ENCODE measurements at regions not wholly inside any gene's neighbourhood (a gene's known extent, or its start where the extent isn't known, plus 50 kb on each side); places are given as distances from the start of the nearest gene placed in this dataset.

- no peak for ATAC-seq
- intact Hi-C loops (cut with DNase I, micrococcal nuclease): no loop called here
- POLR2A ChIA-PET: no interaction called here
- Mint-ChIP-seq H3K4me1 (no peaks in the 10 kb centered on the region), H3K27me3 (no peaks in the 10 kb centered on the region), H3K9me3 (ENCODE audit: low read depth) (peaks cover 1% of the 10 kb centered on the region), H3K27ac (no peak overlapping the region), H3K4me3 (no peak overlapping the region), H3K36me3 (ENCODE audit: low read depth) (no peaks in the 10 kb centered on the region)
- CTCF ChIA-PET: interaction anchor here (1.1 kb wide), 1 partner anchor 13 kb away, joined by 3 read pairs; no protein-coding TSS in a partner anchor
- no peak for DNase-seq
These were observed 534.6 kb downstream of the TNS1 start for GRCh38 chr2:217468042-217468830.

- H3K4me1 Mint-ChIP-seq: no peaks in the 10 kb centered on the region
- no peaks in the 10 kb centered on the region for H3K27me3 Mint-ChIP-seq
- H3K9me3 Mint-ChIP-seq (ENCODE audit: low read depth): peaks cover 1% of the 10 kb centered on the region
- ChIA-PET POLR2A (no interaction called here), CTCF (no interaction called here)
- H3K36me3 Mint-ChIP-seq (ENCODE audit: low read depth): no peaks in the 10 kb centered on the region
- no peak overlapping the region for H3K4me3 Mint-ChIP-seq
- intact Hi-C loops (cut with DNase I, micrococcal nuclease): no loop called here
- H3K27ac Mint-ChIP-seq: no peak overlapping the region
- ATAC-seq (no peak), DNase-seq (no peak)
These were observed 535.5 kb downstream of the TNS1 start for GRCh38 chr2:217467331-217467730.

- intact Hi-C loops (cut with DNase I, micrococcal nuclease): no loop called here
- no peaks in the 10 kb centered on the region for H3K27me3 Mint-ChIP-seq
- POLR2A ChIA-PET: no interaction called here
- no peak overlapping the region for H3K4me3 Mint-ChIP-seq
- H3K36me3 Mint-ChIP-seq (ENCODE audit: low read depth): no peaks in the 10 kb centered on the region
- CTCF ChIA-PET: no interaction called here
- H3K27ac Mint-ChIP-seq: no peak overlapping the region
- peaks cover 1% of the 10 kb centered on the region for H3K9me3 Mint-ChIP-seq (ENCODE audit: low read depth)
- no peaks in the 10 kb centered on the region for H3K4me1 Mint-ChIP-seq
- DNase-seq: no peak
- ATAC-seq: no peak
These were observed 536.0 kb downstream of the TNS1 start for GRCh38 chr2:217466805-217467204.

GRCh38 chr2:217466104-217466503, 536.7 kb downstream of the TNS1 start:
- Mint-ChIP-seq H3K9me3 (ENCODE audit: low read depth) (peaks cover 1% of the 10 kb centered on the region), H3K27ac (no peak overlapping the region), H3K36me3 (ENCODE audit: low read depth) (no peaks in the 10 kb centered on the region), H3K27me3 (no peaks in the 10 kb centered on the region), H3K4me3 (no peak overlapping the region), H3K4me1 (no peaks in the 10 kb centered on the region)
- ATAC-seq: no peak
- no peak for DNase-seq
- ChIA-PET POLR2A (no interaction called here), CTCF (no interaction called here)
- intact Hi-C loops (cut with DNase I, micrococcal nuclease): no loop called here

GRCh38 chr2:217465100-217465499, 537.7 kb downstream of the TNS1 start:
- intact Hi-C loops (cut with DNase I, micrococcal nuclease): no loop called here
- no peaks in the 10 kb centered on the region for H3K27me3 Mint-ChIP-seq
- no peak for ATAC-seq
- CTCF ChIA-PET: interaction anchor here (0.6 to 0.9 kb wide), 3 partner anchors 9 to 64 kb away, joined by 3 to 4 read pairs (median 3); no protein-coding TSS in a partner anchor
- POLR2A ChIA-PET: no interaction called here
- DNase-seq: no peak
- no peaks in the 10 kb centered on the region for H3K4me1 Mint-ChIP-seq
- H3K36me3 Mint-ChIP-seq (ENCODE audit: low read depth): no peaks in the 10 kb centered on the region
- no peak overlapping the region for H3K27ac Mint-ChIP-seq
- H3K4me3 Mint-ChIP-seq: no peak overlapping the region
- H3K9me3 Mint-ChIP-seq (ENCODE audit: low read depth): peaks cover 1% of the 10 kb centered on the region

- no peak overlapping the region for H3K27ac Mint-ChIP-seq
- no peaks in the 10 kb centered on the region for H3K27me3 Mint-ChIP-seq
- CTCF ChIA-PET: interaction anchor here (1.2 kb wide), 1 partner anchor 11 kb away, joined by 3 read pairs; no protein-coding TSS in a partner anchor
- ATAC-seq (no peak), DNase-seq (no peak)
- no peaks in the 10 kb centered on the region for H3K4me1 Mint-ChIP-seq
- POLR2A ChIA-PET: no interaction called here
- peaks cover 1% of the 10 kb centered on the region for H3K9me3 Mint-ChIP-seq (ENCODE audit: low read depth)
- H3K4me3 Mint-ChIP-seq: no peak overlapping the region
- no peaks in the 10 kb centered on the region for H3K36me3 Mint-ChIP-seq (ENCODE audit: low read depth)
- intact Hi-C loops (cut with DNase I, micrococcal nuclease): no loop called here
These were observed 539.3 kb downstream of the TNS1 start for GRCh38 chr2:217463402-217464075.

- Mint-ChIP-seq H3K27me3 (no peaks in the 10 kb centered on the region), H3K4me1 (no peaks in the 10 kb centered on the region), H3K9me3 (ENCODE audit: low read depth) (peaks cover 7% of the 10 kb centered on the region), H3K27ac (no peak overlapping the region), H3K36me3 (ENCODE audit: low read depth) (no peaks in the 10 kb centered on the region), H3K4me3 (no peak overlapping the region)
- ChIA-PET POLR2A (no interaction called here), CTCF (no interaction called here)
- ATAC-seq (no peak), DNase-seq (no peak)
- intact Hi-C loops (cut with DNase I, micrococcal nuclease): no loop called here
These were observed 540.7 kb downstream of the TNS1 start for GRCh38 chr2:217462121-217462520.

GRCh38 chr2:217461674-217462073, 541.1 kb downstream of the TNS1 start:
- H3K4me1 Mint-ChIP-seq: no peaks in the 10 kb centered on the region
- DNase-seq (no peak), ATAC-seq (no peak)
- no peaks in the 10 kb centered on the region for H3K27me3 Mint-ChIP-seq
- no peak overlapping the region for H3K4me3 Mint-ChIP-seq
- peaks cover 7% of the 10 kb centered on the region for H3K9me3 Mint-ChIP-seq (ENCODE audit: low read depth)
- intact Hi-C loops (cut with DNase I, micrococcal nuclease): no loop called here
- POLR2A ChIA-PET: no interaction called here
- CTCF ChIA-PET: no interaction called here
- no peak overlapping the region for H3K27ac Mint-ChIP-seq
- no peaks in the 10 kb centered on the region for H3K36me3 Mint-ChIP-seq (ENCODE audit: low read depth)

GRCh38 chr2:217459680-217460405, 543.0 kb downstream of the TNS1 start:
- H3K27ac Mint-ChIP-seq: no peak overlapping the region
- CTCF ChIA-PET: no interaction called here
- H3K27me3 Mint-ChIP-seq: no peaks in the 10 kb centered on the region
- POLR2A ChIA-PET: no interaction called here
- H3K4me1 Mint-ChIP-seq: no peaks in the 10 kb centered on the region
- H3K9me3 Mint-ChIP-seq (ENCODE audit: low read depth): peaks cover 5% of the 10 kb centered on the region
- H3K4me3 Mint-ChIP-seq: no peak overlapping the region
- intact Hi-C loops (cut with DNase I, micrococcal nuclease): no loop called here
- ATAC-seq: no peak
- H3K36me3 Mint-ChIP-seq (ENCODE audit: low read depth): no peaks in the 10 kb centered on the region
- DNase-seq: no peak

- Mint-ChIP-seq H3K9me3 (ENCODE audit: low read depth) (peaks cover 5% of the 10 kb centered on the region), H3K27me3 (no peaks in the 10 kb centered on the region), H3K4me1 (no peaks in the 10 kb centered on the region), H3K4me3 (no peak overlapping the region), H3K27ac (no peak overlapping the region), H3K36me3 (ENCODE audit: low read depth) (no peaks in the 10 kb centered on the region)
- POLR2A ChIA-PET: no interaction called here
- intact Hi-C loops (cut with DNase I, micrococcal nuclease): no loop called here
- DNase-seq (no peak), ATAC-seq (no peak)
- CTCF ChIA-PET: no interaction called here
These were observed 543.8 kb downstream of the TNS1 start for GRCh38 chr2:217459016-217459415.

- H3K27ac Mint-ChIP-seq: no peak overlapping the region
- ChIA-PET CTCF (interaction anchor here (0.6 to 0.9 kb wide), 2 partner anchors 9 to 44 kb away, joined by 3 to 5 read pairs; no protein-coding TSS in a partner anchor), POLR2A (no interaction called here)
- H3K4me3 Mint-ChIP-seq: no peak overlapping the region
- no peaks in the 10 kb centered on the region for H3K36me3 Mint-ChIP-seq (ENCODE audit: low read depth)
- peaks cover 5% of the 10 kb centered on the region for H3K9me3 Mint-ChIP-seq (ENCODE audit: low read depth)
- intact Hi-C loops (cut with DNase I, micrococcal nuclease): no loop called here
- ATAC-seq (no peak), DNase-seq (no peak)
- H3K27me3 Mint-ChIP-seq: no peaks in the 10 kb centered on the region
- no peaks in the 10 kb centered on the region for H3K4me1 Mint-ChIP-seq
These were observed 546.8 kb downstream of the TNS1 start for GRCh38 chr2:217456016-217456415.

- POLR2A ChIA-PET: no interaction called here
- intact Hi-C loops (cut with DNase I, micrococcal nuclease): no loop called here
- no peaks in the 10 kb centered on the region for H3K4me1 Mint-ChIP-seq
These were observed 549.9 kb downstream of the TNS1 start for GRCh38 chr2:217452928-217453327.

More at GRCh38 chr2:217452928-217453327, 549.9 kb downstream of the TNS1 start:
- H3K4me3 Mint-ChIP-seq: no peak overlapping the region
- CTCF ChIA-PET: interaction anchor here (1.0 kb wide), 1 partner anchor 11 kb away, joined by 3 read pairs; no protein-coding TSS in a partner anchor
- H3K27me3 Mint-ChIP-seq: no peaks in the 10 kb centered on the region
- DNase-seq: no peak
- no peaks in the 10 kb centered on the region for H3K36me3 Mint-ChIP-seq (ENCODE audit: low read depth)
- H3K27ac Mint-ChIP-seq: no peak overlapping the region
- H3K9me3 Mint-ChIP-seq (ENCODE audit: low read depth): peaks cover 5% of the 10 kb centered on the region
- ATAC-seq: no peak

All from activated CD4-positive, alpha-beta T cell treated with anti-CD3 and anti-CD28 coated beads for 36 hours (primary cell).